GM06990 (cell line): ENCODE measurements at regions not wholly inside any gene's neighbourhood (a gene's known extent, or its start where the extent isn't known, plus 50 kb on each side); places are given as distances from the start of the nearest gene placed in this dataset.

Experiments used
- DNase-seq: peaks from one replicate; pipeline ENCODE4 v3.0.0-alpha.2; 2011; ENCODE audit not compliant: insufficient read length; ENCODE audit errors: extremely low read depth
- H3K27me3 ChIP-seq: replicated peaks from 2 replicates; pipeline ENCODE4 v1.6.0; 2011; ENCODE audit warnings: low read length; ENCODE audit not compliant: control insufficient read depth, insufficient read depth
- H3K36me3 ChIP-seq: 2 replicates; pipeline ENCODE4 v1.5.1; 2011; ENCODE audit warnings: low read length; ENCODE audit not compliant: control insufficient read depth, insufficient read depth
- H3K4me3 ChIP-seq: replicated peaks from 2 replicates; pipeline ENCODE4 v1.5.1; 2011; ENCODE audit warnings: low read depth, mild to moderate bottlenecking, control low read depth, low read length
- TF ChIP-seq, protein P1 (sequence below): IDR thresholded peaks from 2 replicates; pipeline ENCODE4 v1.5.1; 2011; ENCODE audit warnings: low read length, control low read depth, mild to moderate bottlenecking, inconsistent platforms; ENCODE audit not compliant: insufficient read depth, poor library complexity, severe bottlenecking

DNA sequence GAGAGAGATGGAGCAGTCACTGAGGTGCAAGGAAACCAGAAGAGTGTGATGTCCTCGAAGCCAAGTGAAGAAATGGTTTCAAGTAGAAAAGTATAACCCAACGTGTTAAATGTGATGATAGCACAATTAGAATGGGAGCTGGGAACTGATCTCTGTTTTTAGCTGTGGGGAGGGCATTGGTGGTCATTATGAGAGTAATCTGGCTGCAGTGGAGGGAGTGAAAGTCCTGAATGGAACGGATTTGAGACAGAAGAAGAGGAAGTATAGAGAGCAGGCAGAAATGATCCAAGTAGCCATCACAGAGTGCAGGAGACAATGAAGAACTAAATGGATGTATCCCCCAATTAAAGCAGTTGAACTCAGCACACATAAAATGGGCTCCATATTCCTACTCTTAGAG is 235.3 kb downstream of the IGSF11 start:
- TF ChIP-seq, protein P1, sequence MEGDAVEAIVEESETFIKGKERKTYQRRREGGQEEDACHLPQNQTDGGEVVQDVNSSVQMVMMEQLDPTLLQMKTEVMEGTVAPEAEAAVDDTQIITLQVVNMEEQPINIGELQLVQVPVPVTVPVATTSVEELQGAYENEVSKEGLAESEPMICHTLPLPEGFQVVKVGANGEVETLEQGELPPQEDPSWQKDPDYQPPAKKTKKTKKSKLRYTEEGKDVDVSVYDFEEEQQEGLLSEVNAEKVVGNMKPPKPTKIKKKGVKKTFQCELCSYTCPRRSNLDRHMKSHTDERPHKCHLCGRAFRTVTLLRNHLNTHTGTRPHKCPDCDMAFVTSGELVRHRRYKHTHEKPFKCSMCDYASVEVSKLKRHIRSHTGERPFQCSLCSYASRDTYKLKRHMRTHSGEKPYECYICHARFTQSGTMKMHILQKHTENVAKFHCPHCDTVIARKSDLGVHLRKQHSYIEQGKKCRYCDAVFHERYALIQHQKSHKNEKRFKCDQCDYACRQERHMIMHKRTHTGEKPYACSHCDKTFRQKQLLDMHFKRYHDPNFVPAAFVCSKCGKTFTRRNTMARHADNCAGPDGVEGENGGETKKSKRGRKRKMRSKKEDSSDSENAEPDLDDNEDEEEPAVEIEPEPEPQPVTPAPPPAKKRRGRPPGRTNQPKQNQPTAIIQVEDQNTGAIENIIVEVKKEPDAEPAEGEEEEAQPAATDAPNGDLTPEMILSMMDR, result no peak
- DNase-seq, result no peak
- no peak overlapping the region for H3K4me3 ChIP-seq
- H3K36me3 ChIP-seq, result peaks cover 14% of the 10 kb centered on the region
- no peaks in the 10 kb centered on the region for H3K27me3 ChIP-seq

DNA sequence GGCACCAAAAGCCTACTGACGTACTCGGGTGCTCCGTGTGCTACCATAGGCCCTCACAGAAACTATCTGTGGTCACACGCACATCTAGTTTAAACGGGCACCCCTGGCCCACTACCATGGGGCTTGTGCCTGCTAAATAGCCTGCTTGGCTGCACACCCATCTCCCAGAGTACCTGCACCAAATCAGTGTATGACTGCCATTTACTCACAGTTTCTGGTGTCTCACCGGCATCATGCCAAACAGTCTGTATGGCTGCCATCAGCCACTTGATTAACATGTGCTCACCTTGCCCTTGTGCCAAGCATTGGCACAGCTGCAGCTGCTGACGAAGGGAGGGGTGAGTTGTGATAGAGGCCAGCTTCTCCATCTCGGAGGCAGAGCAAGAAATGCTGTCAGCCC is 232.7 kb downstream of the IGSF11 start:
- DNase-seq, result no peak
- peaks cover 14% of the 10 kb centered on the region for H3K36me3 ChIP-seq
- H3K27me3 ChIP-seq, result no peaks in the 10 kb centered on the region
- H3K4me3 ChIP-seq, result no peak overlapping the region
- TF ChIP-seq, protein P1, result no peak

GRCh38 chr3:118802325-118803095 is 232.1 kb downstream of the IGSF11 start:
- H3K4me3 ChIP-seq, result no peak overlapping the region
- H3K36me3 ChIP-seq, result peaks cover 14% of the 10 kb centered on the region
- no peaks in the 10 kb centered on the region for H3K27me3 ChIP-seq
- TF ChIP-seq, protein P1, result no peak
- no peak for DNase-seq

DNA sequence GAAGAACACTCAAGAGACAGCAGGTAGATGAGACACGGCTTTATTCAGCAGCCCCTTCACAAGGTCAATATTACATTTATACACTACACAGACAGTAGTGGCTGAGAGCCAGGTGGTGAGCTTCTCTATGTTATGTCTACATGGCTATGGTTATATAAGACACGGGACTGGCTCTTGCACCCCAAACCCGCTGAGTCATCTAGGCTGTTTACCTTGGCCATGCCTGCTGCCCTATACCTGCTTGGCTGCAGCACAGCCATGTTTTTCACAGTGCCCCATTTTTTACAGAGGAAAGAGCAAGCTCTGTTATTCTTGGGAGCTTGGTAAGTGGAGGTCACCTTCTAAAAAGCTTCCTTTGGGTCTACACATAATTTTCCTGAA is 231.6 kb downstream of the IGSF11 start:
- TF ChIP-seq, protein P1, result no peak
- DNase-seq, result no peak
- H3K36me3 ChIP-seq, result peaks cover 14% of the 10 kb centered on the region
- no peaks in the 10 kb centered on the region for H3K27me3 ChIP-seq
- H3K4me3 ChIP-seq, result no peak overlapping the region

- no peaks in the 10 kb centered on the region for H3K27me3 ChIP-seq
- H3K36me3 ChIP-seq, result peaks cover 11% of the 10 kb centered on the region
- DNase-seq, result no peak
- no peak overlapping the region for H3K4me3 ChIP-seq
- TF ChIP-seq, protein P1, result no peak
Measured at GRCh38 chr3:118805007-118805406, 229.6 kb downstream of the IGSF11 start.
